ENCODE measurements at regions not wholly inside any gene's neighbourhood (a gene's known extent, or its start where the extent isn't known, plus 50 kb on each side); places are given as distances from the start of the nearest gene placed in this dataset.

- H3K27ac ChIP-seq: no peak overlapping the region
- H3K4me3 ChIP-seq (ENCODE audit: low read depth in 1 of 2, low read length in 1 of 2): no peak overlapping the region
- H3K9me3 ChIP-seq: no peaks in the 10 kb centered on the region
- TF ChIP-seq CTCF (IDR thresholded peaks at IDR 0.05): no peak
- H3K36me3 ChIP-seq: no peaks in the 10 kb centered on the region
- H3K4me1 ChIP-seq (ENCODE audit: control insufficient read depth in 1 of 2, insufficient read depth in 1 of 2, low read depth in 1 of 2, low read length in 1 of 2): no peaks in the 10 kb centered on the region
- no peaks in the 10 kb centered on the region for H3K27me3 ChIP-seq
Measured at GRCh38 chr22:27641049-27641795, 160.3 kb downstream of the MN1 start.

DNA sequence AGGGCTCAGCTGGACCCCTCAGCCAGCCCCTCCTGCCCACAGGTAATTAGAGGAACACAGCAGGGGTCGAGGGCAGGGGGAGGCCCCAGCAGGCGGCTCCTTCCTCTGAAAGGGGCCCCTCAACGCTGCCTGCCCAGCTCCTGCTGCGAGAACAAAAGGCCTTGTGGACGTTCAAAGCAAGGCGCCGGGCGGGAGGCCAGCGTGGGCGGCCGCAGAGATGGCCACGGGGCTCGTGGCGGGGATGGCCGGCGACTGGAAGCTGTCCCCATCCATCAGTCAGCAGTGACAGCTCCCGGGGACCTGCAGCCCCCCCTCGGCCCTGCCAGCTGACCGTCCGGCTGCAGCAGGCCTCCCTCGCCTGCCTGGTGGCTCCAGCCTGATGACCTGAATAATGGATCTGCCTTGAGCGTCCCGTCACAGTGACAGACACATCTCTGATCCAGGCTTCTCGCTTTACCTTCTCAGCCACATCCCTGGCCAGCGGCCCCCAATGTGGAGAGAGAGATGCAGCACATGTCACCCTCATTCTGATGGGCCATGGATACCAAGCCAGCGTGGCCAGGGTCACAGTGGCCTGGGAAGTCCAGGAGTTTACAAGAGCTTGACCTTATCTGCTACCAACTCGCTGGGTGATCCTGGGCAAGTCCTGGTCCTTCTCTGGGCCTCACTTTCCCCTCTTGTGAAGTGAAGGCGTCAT is 159.3 kb downstream of the MN1 start:
- no peaks in the 10 kb centered on the region for H3K27me3 ChIP-seq
- TF ChIP-seq CTCF (IDR thresholded peaks at IDR 0.05): no peak
- no peaks in the 10 kb centered on the region for H3K9me3 ChIP-seq
- H3K27ac ChIP-seq: no peak overlapping the region
- H3K4me1 ChIP-seq (ENCODE audit: control insufficient read depth in 1 of 2, insufficient read depth in 1 of 2, low read depth in 1 of 2, low read length in 1 of 2): no peaks in the 10 kb centered on the region
- H3K36me3 ChIP-seq: no peaks in the 10 kb centered on the region
- H3K4me3 ChIP-seq (ENCODE audit: low read depth in 1 of 2, low read length in 1 of 2): no peak overlapping the region

DNA sequence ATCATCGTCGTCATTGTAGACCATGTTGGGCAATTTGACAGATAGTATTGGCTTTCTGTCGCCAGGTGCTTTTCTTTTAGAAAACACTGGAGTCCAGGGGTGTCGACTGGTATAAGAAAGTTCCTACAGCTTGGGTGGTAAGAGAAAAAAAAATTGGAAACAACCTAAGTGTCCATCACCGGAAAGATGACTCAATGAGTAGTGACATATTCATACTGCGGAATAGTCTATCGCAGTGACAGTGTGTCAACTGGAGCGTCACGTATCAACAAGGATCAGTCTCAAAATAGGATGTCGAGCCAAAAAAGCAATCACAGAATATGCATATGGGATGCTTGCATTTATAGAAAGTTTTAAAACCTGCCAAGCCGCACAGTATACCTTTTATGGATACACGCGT is 157.6 kb downstream of the MN1 start:
- Histone ChIP-seq H3K36me3 (no peaks in the 10 kb centered on the region), H3K27me3 (no peaks in the 10 kb centered on the region), H3K4me1 (ENCODE audit: control insufficient read depth in 1 of 2, insufficient read depth in 1 of 2, low read depth in 1 of 2, low read length in 1 of 2) (no peaks in the 10 kb centered on the region), H3K9me3 (no peaks in the 10 kb centered on the region), H3K27ac (no peak overlapping the region), H3K4me3 (ENCODE audit: low read depth in 1 of 2, low read length in 1 of 2) (no peak overlapping the region)
- no peak for TF ChIP-seq CTCF (IDR thresholded peaks at IDR 0.05)

DNA sequence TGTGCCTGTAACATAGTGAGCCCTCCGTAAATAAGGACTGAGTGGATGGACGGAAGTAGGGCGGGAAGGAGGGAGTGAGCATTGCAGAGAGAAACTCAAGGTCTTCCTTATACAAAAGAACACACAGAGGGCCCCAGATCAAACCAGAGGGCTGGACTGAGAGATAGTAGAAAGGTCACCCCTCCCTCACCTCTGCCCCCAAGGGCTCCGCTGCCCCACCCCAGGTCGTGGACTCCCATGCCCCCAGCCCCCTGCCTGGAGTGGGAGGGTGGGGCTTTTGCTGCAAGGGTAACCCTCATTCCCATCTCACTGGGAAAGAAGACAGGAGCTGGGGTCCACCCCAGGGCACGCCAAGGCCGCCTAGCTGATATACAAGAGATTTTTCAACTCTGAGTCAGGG is 157.0 kb downstream of the MN1 start:
- H3K36me3 ChIP-seq: no peaks in the 10 kb centered on the region
- no peaks in the 10 kb centered on the region for H3K4me1 ChIP-seq (ENCODE audit: control insufficient read depth in 1 of 2, insufficient read depth in 1 of 2, low read depth in 1 of 2, low read length in 1 of 2)
- TF ChIP-seq CTCF (IDR thresholded peaks at IDR 0.05): no peak
- H3K4me3 ChIP-seq (ENCODE audit: low read depth in 1 of 2, low read length in 1 of 2): no peak overlapping the region
- H3K27me3 ChIP-seq: no peaks in the 10 kb centered on the region
- H3K9me3 ChIP-seq: no peaks in the 10 kb centered on the region
- H3K27ac ChIP-seq: no peak overlapping the region

GRCh38 chr22:27647540-27647939 is 154.0 kb downstream of the MN1 start:
- Histone ChIP-seq H3K4me3 (ENCODE audit: low read depth in 1 of 2, low read length in 1 of 2) (no peak overlapping the region), H3K9me3 (no peaks in the 10 kb centered on the region), H3K27me3 (no peaks in the 10 kb centered on the region), H3K27ac (no peak overlapping the region), H3K4me1 (ENCODE audit: control insufficient read depth in 1 of 2, insufficient read depth in 1 of 2, low read depth in 1 of 2, low read length in 1 of 2) (no peaks in the 10 kb centered on the region), H3K36me3 (no peaks in the 10 kb centered on the region)
- no peak for TF ChIP-seq CTCF (IDR thresholded peaks at IDR 0.05)
